GM21447 (cell line): ENCODE measurements at regions not wholly inside any gene's neighbourhood (a gene's known extent, or its start where the extent isn't known, plus 50 kb on each side); places are given as distances from the start of the nearest gene placed in this dataset.
A peak's percentile ranks its signal among the peaks of the same experiment; 100 is the strongest.

Experiments used
- ATAC-seq: cut with Tn5 transposase; IDR thresholded peaks from one replicate; pipeline ENCODE4 v1.9.1; 2021; ENCODE audit not compliant: unreplicated experiment

DNA sequence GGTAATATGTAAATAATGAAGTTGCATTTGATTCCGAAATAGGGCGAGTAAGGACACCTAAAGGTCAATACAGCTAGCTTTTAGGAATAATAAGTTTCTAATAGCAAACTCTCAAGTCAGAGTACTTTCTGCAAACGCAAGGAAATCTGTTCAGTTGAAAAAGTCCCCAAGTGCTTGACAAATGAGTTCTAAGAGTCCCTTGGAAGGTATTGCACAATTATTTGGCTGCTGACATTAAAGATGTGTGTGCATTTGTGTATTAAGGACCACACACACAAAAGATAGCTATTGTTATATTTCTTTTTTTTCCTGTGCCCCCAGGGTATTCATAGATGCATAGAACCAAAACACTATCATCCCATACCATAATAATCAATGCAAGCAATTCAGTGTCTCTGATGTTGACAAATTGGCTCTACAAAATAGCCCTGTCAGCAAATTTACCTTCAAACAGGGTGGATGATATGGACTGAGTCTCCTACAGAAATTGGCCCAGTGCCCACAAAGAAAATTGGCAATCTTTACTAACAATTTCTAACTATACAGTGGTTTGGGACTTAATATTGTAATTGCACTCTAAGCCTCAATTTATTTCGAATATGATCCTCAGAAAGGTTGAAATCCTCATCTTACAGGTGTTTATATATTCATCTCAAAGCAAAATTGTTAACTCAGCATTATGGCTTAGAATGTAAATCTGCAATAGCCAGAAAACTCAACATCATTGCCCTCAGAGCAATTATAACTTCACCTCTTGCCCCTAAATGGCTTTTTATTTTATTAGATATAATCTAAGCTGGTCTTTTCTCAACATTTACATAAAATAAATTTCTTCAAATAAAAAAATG lies 827.2 kb downstream of the MAT2B start:
- ATAC-seq: no peak

DNA sequence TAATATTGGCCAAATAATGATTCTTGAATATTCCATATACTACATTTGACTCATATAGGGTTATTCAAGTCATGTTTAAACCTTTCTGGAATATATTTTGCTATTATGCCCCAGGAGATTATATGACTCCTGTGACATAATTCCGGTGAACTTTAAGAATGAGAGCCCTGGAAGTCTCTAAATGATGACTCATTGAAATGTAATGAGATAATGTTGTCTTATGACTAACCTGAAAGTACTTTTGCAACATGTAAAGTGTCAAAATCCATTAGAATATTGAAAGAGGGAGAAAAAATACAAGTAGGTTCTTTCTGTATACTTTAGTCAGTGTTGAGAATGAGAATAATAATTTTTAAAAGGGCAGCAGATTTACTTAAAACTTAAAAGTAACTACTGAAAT lies 830.4 kb downstream of the MAT2B start:
- ATAC-seq: no peak

DNA sequence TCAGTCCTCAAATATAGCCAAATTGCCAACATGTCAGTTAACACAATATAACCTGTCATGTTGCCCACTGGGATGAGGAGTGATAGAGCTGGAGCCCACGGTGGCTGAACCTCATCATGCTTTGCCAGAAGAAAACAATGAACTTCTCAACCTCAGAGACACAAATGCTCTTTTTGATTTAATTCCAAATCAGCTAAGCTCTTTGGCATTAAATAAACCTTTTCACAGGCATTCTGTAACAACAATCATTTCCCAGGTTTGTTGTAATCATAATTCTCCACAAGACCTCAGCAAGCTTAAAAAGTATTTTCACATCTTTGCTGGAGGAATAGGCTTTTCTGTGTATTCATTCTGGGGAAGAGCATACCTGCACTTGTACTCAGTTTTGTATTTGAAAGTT lies 830.9 kb downstream of the MAT2B start:
- no peak for ATAC-seq

DNA sequence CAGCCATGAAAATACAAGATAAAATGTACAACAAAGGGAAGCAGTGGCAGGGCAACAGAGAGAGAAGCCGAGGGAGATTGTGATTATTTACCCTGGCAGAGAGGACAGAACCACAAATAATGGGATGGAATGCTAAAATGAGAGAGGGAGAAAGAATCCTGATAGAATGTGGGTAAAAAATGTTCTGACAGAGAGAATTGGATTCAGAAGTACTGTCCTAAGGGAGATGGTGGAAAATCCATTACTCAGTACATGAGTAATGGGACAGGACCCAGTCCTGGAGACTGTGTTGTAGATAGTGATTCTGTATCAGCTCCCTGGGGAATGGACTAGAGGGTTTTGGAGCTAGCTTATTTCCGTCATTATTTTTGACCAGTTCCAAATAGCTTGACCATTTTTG lies 831.5 kb downstream of the MAT2B start:
- no peak for ATAC-seq

DNA sequence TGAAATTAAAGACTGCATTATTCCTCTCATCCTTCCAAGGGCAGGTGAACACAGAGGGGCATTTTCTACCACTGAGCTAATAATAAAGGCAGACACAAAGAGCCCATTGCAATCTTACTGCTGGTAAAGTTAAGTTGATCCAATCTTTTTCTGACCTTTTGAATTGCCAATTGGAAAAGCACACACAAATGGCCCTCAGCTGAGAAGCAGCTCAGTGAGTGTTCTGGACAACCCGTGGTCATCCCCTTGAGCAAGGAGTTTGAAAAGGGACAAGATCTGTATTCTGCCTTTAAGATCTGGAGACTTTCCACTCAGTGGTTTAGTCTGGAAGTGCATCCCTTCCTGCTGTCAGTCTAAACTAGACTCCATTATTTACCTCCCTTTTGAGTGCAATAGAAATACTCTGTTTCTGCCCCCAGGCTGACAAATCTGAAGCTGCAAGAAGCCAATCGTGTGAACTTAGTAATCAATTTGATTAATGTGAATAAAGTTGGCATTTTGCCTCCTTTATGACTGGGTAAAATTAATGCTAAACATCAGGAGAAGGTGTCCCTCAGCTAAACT lies 835.7 kb downstream of the MAT2B start:
- no peak for ATAC-seq

DNA sequence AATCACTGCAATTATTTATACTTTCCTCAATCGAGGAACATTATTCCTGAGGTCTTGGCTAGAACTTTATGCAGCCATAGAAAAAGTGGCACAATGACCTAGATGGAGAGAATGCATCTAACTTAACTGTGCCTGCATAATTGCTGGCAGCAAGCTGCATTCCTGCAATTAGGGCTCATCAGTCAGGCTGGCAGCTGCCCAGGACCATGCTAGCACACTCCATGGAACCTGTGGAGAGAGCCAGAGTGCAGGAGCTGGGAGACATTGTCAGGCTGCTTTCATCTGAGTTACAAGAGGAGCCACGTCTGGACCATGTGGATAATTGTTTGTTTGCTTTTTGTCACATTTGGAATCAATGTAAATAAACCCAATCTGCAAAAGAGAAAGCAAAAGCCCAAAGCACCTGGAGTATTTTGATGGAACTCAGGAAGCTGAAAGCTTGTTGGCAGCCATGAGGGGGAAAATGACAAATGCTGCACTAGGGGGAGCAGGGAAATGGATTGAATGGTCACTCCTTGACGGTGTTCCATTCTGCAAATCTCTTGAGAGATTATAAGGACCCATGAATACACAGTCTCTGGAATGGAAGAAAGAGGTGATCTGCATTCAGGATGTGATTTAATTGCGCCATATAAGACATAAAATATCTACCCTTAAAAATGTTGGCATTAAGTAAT lies 839.9 kb downstream of the MAT2B start:
- ATAC-seq: no peak

DNA sequence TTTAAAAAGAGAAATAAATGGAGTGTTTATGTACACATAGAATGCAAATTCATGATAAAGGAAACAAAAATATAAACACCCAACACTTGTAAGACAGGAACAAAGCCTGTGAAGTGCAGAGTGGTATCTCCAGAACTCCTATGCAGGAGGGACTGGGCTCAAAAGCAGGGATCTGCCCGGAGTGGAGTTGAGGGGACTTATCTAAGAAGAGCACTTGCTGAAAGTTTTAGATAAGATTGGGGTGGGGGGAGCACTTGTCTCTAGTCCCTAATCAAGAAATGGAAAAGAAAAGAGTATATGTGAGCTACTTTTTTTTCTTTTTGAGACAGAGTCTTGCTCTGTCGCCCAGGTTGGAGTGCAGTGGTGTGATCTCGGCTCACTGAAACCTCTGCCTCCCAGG lies 840.4 kb downstream of the MAT2B start:
- no peak for ATAC-seq

- ATAC-seq: no peak
Observed at GRCh38 chr5:164346785-164347630, 841.6 kb downstream of the MAT2B start.

GRCh38 chr5:164350236-164350635 lies 844.8 kb downstream of the MAT2B start:
- ATAC-seq: no peak

DNA sequence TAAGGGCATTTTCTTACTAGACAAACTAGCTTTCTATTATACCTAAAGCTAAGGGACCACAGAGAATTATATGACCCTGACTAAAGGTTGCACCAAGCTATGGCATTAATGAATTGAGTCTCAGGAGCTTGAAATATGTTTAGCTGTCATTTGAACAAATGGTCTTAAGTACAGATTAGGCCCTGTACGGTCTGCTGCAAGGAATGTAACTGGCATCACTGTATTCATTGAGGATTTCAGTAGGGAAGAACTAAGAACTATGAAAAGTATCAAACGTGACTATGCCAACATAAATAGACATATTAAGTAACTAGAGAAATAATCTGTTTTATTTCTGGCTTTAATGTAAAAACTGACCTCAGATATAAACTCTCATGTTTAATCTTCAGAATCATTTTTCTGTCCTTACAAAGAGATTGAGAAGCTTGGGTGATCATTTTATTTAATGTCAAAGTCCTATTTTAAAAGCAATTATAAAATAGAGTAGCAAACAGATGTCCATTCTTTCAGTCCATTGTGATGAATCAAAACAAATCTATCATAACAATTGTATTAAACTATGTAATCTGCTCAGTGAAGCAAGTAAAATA lies 845.9 kb downstream of the MAT2B start:
- no peak for ATAC-seq

- ATAC-seq: no peak
Observed at GRCh38 chr5:164352695-164353094, 847.3 kb downstream of the MAT2B start.

GRCh38 chr5:164353155-164353554 lies 847.7 kb downstream of the MAT2B start:
- no peak for ATAC-seq

DNA sequence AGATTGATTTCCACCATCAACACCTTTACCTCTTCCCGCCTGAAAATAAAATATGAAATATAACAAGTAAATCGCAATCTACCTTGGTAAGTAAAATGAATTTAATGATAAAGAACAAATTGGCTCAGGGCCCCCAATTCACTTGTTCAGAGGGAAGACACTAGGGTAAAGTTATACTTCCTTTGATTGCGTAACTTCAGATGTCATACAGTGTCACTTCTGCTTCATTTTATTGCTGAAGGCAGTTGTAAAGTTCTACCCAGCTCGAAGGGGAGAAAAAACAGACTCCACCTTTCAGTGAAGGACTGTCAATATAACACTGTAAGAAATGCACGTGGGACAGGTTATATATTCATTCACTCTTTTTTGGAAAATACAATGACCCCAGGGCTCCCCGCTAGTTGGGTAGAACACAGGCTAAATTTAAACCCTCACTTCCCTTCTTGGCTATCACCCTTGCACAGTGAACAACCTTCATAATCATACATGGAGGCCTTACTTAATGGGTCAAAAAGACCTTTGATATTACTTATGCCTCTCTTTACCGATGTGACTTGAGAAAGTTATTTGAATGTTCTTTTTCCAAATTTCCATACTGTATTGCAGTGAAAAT lies 848.8 kb downstream of the MAT2B start:
- ATAC-seq: no peak

GRCh38 chr5:164355267-164355830 lies 849.9 kb downstream of the MAT2B start:
- no peak for ATAC-seq

DNA sequence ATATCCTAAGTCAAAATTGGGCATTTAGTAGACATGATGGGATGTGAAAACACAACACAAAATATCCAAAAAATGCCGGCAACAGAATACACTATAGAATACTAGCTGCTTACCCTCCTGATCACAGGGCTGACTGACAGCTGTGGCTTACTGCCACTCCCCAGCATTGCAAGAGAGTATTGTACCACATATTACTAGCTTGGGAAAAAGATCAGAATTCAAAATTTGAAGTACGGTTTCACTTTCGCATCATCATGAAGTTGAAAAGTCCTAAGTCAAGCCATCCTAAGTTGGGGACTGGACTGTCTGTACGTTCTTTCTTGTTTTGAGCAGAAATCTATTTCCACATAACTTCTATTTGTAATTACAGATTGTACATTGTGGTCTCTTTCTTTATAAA lies 851.4 kb downstream of the MAT2B start:
- no peak for ATAC-seq

DNA sequence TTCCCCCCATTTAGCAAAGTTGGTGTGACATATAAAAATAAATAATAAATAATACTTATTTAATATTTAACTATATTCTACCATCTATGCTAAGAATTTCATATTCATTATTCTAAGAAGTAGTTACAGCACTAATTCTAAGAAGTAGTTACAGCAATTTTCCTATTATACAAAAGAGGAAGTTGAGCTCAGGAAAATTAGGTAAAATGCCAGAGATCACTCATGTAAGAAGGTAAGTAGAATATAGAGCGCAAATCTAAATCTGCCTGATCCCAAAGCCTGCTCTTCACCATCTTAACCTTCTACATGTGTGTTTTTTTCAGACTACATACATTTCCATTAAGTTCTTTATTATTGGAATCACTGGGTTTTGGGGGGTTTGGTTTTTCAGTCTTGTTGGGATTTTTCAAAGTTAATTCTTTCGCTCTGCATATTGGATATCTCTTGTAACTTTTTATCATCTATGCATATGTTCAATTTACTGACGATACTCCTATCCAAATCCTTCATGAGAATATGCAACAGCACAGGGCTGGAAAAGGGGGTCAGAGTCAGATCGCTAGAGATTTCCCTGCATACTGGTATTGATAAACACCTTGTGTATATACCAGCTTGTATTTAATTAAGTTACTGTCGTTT lies 852.1 kb downstream of the MAT2B start:
- ATAC-seq: no peak

GRCh38 chr5:164358531-164359259 lies 853.3 kb downstream of the MAT2B start:
- peak; percentile 43 for ATAC-seq

- no peak for ATAC-seq
Observed at GRCh38 chr5:164359260-164360255, 854.1 kb downstream of the MAT2B start.
